ENCODE measurements at regions not wholly inside any gene's neighbourhood (a gene's known extent, or its start where the extent isn't known, plus 50 kb on each side); places are given as distances from the start of the nearest gene placed in this dataset.
A peak's percentile ranks its signal among the peaks of the same experiment; 100 is the strongest.
"Not testable (repeated sequence)": the region's sequence is repeated elsewhere in the genome, so short reads cannot be mapped to it uniquely, and the experiment has no call there.

DNA sequence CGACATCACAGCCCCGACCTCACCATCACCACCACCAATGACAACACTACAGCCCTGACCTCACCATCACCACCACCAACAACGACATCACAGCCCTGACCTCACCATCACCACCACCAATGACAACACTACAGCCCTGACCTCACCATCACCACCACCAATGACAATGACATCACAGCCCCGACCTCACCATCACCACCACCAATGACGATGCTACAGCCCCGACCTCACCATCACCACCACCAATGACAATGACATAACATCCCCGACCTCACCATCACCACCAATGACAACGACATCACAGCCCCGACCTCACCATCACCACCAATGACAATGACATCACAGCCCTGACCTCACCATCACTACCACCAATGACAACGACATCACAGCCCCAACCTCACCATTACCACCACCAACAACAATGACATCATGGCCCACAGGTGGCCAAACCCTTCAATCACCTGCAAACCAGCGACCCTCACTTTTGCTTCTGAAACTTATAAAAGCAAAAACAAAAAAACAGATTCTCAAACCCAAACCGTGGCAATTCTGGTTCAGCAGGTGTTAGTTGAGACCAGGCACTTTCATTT lies 70.7 kb upstream of the TMEM18 start:
- DNase-seq = no peak

DNA sequence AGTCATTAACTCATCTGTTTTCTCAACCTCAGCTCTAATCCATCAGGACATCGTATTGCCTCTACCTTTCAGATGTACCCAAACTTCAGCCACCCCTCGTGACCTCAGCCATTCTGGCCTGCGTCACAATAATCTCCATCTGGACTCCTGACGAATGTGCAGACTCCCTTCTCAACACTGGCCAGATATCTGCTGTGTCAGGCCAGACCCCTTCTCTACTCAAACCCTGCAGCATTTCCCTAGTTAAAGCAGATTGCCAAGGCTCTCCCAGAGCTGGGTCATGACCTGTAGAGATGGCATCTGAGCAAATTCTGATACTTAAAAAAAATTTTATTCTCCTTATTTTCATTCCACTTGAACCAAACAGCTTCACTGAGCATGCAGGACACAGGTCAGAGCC lies 69.5 kb upstream of the TMEM18 start:
- DNase-seq = no peak

DNA sequence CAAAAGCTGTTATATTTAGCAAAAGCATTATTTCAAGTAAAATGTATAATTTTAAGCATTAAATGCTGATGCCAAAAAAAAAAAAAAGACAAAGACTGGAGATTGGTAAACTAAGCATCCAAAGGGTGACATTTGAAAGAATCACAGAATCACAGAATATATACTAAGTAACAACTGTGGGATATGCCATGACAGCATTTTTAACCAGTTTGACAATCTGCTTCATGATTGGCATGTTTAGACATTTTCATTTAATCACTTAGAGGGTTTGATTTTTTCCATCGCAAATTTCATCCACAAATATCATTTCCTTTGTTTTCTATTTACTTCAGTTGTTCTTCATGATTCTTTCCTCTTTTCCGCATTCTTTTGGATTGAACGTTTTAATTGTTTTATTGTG lies 66.9 kb upstream of the TMEM18 start:
- DNase-seq = no peak

DNA sequence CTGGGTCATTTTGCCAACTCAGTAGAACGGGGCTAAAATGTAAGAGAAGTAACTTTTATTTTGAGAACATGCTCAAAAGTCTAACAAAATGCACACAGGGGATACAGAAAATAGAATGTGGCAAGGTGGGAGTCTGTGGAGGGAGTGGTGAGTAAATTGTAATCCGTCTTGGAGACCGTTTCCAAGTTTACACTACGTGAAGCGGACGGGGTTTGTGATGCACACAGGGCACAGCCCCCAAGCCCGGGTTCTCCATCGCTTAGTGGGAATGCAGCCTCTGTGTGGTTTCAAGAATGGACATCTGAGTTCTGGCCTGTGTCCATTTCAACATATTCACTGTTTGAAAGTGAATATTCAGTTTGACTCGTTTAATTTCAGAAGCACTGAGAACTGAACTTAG lies 65.0 kb upstream of the TMEM18 start:
- DNase-seq = no peak

DNA sequence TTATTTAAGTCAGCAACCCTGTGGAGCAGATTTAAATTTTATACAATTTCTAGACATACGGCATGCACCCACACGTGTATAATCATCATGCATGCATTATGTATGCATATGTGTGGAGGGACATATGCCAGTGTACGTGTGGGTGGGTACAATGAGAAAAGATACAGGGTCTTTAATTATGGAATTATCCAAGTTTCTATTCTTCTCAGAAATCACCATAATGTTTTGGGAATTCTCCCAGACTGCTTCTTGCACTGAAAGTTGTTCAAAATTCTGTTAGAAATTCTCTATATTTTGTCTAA lies 63.9 kb upstream of the TMEM18 start:
- DNase-seq = no peak

DNA sequence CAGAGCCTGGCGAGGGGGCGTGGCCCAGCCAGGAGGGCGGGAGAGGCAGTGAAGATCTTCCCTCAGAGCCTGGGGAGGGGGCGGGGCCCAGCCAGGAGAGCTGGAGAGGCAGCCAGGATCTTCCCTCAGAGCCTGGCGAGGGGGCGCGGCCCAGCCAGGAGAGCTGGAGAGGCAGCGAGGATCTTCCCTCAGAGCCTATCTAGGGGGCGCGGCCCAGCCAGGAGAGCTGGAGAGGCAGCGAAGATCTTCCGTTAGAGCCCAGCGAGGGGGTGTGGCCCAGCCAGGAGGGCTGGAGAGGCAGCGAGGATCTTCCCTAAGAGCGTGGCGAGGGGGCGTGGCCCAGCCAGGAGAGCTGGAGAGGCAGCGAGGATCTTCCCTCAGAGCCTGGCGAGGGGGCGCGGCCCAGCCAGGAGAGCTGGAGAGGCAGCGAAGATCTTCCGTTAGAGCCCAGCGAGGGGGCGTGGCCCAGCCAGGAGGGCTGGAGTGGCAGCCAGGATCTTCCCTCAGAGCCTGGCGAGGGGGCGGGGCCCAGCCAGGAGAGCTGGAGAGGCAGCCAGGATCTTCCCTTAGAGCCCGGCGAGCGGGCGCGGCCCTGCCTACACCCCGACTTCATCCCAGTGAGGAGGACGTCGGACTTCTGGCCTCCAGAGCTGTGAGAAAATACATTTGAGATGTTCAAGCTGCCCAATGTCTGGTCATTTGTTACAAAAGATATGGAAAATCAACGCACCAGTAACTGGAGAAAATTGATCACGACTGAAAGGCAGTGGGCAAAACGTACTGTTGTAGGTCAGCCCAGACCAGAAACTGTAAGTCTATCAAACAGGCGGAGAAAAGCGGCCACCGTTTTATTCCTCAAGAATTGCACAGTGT lies 63.4 kb upstream of the TMEM18 start:
- peak; percentile 81 for DNase-seq

DNA sequence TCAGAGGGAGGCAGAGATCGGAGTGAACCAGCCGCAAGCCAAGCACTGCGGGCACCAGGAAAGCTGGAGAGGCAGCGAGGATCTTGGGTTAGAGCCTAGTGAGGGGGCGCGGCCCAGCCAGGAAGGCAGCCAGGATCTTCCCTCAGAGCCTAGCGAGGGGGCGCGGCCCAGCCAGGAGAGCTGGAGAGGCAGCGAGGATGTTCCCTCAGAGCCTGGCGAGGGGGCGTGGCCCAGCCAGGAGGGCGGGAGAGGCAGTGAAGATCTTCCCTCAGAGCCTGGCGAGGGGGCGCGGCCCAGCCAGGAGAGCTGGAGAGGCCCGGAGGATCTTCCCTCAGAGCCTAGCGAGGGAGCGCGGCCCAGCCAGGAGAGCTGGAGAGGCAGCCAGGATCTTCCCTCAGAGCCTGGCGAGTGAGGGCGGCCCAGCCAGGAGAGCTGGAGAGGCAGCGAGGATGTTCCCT lies 62.7 kb upstream of the TMEM18 start:
- DNase-seq = not testable (repeated sequence)

DNA sequence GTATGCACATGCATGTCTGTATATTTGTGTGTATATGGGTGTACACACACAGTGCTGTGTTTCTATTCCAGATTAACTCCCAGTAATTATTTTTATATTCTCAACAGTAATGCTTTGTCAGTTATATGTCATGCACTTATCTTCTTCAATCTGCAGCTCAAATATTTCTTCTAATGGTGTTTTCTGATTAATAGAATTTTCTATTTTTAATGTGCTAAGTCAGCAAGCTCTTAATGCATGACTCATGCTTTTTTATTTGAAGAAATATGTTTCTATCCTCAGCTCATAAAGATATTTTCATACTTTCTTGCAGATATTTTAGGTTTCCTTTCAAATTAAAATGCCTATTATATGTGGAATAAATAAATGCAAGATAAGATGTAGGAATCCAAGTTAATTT lies 59.7 kb upstream of the TMEM18 start:
- DNase-seq = no peak

DNA sequence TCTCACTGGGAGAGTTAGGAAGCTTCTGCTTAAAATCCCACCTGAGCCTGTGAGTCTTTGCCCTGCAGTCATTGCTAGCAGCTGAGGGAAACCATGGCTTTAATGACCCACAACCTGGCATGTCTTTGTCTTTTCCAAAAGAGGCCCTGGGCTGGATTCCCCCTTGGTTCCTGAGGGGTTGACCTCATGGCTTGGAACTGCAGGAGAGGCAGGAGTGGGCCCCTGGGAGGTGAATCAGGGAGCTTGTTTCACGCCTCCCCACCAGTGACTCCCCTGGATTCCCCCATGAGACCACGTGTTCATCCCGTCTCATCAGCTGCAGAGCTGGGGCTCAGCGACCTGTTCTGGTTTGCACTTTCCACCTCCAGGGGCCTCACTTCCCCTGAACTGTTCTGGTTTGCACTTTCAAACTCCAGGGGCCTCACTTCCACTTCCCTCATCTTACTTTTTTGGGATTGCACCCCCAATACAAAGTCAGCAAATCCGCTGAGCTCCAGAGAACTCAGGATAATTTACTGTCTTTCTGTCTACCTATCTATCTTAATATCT lies 58.5 kb upstream of the TMEM18 start:
- DNase-seq = no peak

DNA sequence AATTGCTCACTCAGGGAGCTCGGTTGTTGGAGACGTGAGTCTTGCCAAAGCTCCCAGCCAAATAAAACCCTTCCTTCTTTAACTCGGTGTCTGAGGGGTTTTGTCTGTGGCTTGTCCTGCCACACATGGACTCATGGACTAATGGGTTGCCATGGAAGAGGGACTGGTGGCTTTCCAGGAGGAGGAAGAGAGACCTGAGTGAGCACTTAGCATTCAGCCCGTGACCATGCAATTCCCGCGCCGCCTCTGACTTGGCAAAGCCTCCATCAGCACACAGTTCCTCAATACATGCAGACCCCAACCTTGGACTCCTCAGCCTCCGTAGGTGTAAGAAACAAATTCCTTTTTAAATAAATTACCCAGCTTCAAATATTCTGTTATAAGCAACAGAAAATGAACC lies 57.3 kb upstream of the TMEM18 start:
- no peak for DNase-seq

DNA sequence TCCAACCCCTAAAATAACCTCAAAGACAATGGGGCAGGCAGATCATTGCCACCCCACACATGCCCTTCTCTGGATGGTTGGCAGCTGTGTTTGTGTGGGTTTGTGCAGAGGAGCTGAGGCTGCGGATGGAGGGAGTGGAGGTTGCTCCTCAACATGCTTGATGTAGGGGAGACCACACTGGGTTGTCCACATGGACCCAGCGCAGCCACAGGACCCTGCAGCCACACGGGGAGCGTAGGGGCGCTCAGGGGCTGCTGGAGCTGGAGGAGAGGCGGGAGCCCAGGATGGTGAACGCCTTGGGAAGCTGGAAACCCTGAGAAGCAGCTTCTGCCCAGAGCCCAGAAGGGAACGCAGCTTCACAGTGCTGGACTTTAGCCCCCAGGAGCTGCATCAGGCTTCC lies 56.3 kb upstream of the TMEM18 start:
- DNase-seq = no peak

DNA sequence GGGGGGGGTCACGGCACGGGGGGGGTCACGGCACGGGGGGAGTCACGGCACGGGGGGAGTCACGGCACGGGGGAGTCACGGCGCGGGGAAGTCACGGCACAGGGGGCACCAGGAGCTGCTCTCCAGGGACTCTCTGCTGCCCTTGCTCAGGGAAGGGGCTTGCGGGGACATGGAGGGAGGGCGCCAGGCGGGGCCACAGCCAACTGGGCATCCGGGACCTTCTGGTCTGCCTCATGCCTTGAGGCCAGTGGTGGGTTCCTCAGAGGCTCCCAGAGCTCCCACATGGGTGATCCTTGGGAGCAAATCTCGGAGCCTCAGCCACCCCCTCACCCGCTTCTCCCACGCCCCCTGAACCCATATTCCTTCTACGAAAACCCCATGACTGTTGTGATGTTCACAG lies 55.8 kb upstream of the TMEM18 start:
- no peak for DNase-seq

DNA sequence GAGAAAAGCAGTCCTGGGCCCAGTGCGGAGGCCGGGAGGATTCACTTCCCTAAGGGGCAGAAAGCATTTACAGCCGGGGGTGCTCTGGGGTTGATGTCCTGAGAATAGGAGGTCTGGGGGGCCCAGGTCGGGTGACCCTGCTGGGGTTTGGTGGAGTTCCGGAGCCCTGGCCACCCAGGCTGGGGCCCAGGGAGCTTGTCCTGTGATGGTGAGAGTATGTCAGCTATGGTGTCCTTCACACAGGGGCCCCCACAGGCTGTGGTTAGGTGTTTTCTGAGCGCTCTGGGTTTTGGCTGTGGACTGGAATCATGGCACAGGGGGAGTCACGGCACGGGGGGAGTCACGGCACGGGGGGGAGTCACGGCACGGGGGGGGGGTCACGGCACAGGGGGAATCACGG lies 54.5 kb upstream of the TMEM18 start:
- no peak for DNase-seq

DNA sequence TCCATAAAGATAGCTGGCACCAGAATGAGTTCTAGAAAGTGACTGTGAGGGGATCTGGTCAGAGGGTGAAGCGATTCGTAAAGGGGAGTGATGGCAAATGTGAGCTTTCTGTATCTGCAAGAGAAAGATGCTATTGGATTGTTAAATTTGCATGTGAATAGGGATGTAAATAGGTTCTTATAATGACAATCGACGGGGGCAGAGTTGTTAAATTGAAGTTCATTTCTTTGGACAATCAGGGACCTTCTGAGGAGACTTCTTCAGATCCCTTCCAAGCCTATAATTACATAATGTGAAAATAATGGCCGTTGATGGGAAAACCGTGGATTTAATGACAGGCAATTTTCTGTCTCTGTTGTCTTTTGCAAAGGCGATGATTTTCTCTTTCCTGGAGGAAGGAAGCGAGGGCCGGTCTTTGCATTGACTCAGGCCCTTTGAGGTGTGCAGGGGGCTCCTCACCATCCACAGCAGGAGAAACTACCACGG lies 52.2 kb upstream of the TMEM18 start:
- no peak for DNase-seq

DNA sequence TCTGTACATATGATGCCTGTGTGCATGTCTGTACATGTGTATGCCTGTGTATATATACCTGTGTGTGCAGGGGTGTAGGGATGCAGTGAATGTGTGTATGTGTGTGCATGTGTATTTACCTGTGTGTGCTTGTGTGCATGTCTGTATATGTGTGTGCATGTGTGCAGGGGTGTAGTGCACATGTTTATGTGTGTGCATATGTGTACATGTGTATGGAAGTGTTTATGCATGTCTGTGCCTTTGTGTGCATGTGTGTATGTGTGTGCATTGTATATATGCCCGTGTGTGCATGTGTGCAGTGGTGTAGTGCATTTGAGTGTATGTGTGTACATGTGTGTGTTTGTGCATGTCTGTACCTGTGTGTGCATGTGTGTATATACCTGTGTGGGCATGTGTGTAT lies 51.0 kb upstream of the TMEM18 start:
- no peak for DNase-seq

DNA sequence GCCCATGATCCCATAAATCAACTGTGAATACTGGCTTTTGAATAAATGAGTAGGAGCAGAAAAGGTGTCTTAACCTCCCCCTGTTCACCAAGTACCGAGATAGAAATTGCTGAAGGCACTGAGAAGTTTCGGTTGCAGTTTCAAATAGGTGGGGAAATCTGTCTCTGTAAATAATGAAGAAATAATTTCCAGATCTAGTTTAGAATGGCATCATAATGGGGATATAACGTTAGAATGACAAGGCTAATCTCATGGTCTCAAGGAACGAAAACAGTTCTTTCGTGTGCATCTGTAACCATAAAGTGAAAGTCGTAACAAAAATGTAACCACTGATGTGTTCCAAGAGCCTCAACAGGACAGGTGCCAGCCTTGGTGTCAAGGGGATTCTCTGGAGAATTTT lies 49.9 kb upstream of the TMEM18 start:
- DNase-seq = no peak

Data from GDM1 (cell line).